Putamen (tissue), 1 donor: ENCODE measurements at regions not wholly inside any gene's neighbourhood (a gene's known extent, or its start where the extent isn't known, plus 50 kb on each side); places are given as distances from the start of the nearest gene placed in this dataset.

ENCODE experiments used
- DNase-seq: peaks from one replicate; pipeline ENCODE4 v3.0.0-alpha.2; 2016; ENCODE audit warnings: low spot score

DNA sequence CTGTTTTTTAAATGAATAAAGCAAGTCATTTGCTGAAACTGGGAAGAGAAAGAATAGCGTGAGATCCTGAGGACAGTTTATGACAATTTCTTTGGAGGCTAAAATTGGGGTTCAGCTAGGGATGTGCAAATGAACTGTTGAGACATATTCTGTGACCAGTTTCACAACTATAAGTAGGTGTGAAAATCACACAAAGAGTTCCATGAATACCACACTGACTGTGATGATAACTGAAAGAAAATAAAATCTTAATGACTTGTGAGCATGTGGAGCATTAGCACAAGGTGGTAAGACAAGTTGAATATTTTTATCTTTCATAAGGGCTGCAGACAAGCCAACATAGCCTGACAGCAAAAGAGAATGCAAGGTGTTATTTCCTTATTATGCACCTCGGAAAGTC is 61.1 kb upstream of the PDGFD start:
- DNase-seq = no peak

DNA sequence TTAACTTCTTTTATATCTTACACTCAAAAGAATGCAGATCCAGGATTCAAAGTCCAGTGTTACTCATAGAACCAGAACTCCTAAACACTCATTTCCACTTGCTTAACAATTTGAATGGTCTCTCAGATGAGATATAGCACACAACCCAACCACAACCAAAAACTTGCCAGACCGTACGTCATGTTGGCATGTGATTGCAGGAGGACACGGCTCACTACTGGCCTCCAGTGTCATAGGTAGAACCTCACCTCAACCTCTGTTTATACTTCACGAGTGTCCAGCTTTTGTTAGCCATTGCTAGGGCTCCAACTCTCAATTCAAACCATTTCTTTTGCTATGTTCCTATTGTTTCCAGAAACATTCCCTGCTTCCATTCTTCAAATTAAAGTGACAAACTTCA is 58.5 kb upstream of the PDGFD start:
- DNase-seq = no peak

DNA sequence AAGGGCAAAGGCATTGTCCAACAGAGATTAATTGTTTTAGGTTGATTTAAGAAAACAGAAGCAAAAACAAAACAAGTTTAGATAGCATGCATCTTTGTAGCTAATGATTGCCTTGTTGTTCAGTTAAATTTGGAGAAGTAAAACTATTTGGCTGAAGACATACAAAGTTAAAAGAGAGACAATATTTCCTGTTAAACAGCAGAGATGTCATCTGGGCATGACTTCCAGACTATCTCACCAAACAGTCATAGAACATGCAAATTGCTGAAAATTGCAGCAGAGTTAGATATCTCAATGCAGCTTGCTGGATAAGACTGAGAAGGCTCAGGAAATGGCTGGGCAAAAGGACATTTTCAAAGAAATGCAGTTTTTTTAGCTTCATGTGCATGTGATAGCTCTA is 57.5 kb upstream of the PDGFD start:
- DNase-seq = no peak

DNA sequence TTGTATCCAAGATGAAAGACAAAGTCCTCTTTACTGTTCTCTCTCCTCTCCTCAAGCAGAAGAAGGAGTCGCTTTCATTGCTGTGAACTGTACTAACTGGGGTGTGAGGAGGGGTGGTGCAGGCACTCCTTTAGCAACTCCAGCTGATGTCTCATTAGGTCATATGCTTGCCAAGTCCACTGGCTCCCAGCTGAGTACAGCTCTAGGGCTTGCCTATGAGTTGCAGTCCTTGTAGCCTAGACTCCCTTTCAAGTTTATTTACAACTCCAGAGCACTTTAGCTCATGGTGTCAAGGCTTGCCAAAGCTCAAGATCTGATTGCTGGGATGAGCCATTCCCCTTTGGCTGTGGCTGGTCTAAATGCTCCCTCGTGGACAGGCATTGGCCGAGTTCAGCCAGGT is 55.1 kb upstream of the PDGFD start:
- DNase-seq = no peak

DNA sequence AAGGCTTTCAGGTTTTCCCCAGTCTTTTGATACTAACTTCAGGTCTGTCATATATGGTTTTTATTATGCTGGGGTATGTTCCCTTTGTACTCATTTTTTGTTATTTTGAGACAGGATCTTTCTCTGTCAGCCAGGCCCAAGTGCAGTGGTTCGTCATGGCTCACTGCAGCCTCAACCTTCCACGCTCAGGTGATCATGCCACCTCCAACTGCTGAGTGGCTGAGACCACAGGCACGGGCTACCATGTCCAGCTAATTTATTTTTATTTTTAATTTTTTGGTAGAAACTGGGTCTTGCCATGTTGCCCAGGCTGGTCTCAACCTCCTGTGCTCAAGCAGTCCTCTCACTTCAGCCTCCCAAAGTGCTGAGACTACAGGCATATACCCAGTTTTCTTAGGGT is 50.6 kb upstream of the PDGFD start:
- no peak for DNase-seq
